ENCODE measurements at regions not wholly inside any gene's neighbourhood (a gene's known extent, or its start where the extent isn't known, plus 50 kb on each side); places are given as distances from the start of the nearest gene placed in this dataset.

DNA sequence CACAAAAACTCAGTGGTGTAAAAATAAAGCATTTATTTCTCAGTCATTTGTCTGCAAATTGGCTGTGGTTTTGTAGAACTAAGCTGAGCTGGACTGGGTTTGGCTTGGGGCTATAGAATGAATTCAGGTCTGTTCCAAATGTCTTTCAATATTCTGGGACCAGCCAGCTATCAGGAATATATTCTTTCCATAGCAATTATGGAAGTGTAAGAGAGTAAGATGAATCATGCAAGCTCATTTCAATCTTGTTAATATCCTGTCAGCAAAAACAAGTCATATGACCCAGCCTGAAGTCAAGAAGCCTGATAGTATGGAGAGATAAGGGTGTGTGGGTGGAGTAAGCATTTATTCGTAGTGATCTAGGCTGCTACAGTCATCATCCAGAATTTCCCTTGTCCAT is 481.0 kb upstream of the CDH2 start:
- TF ChIP-seq, protein P1, sequence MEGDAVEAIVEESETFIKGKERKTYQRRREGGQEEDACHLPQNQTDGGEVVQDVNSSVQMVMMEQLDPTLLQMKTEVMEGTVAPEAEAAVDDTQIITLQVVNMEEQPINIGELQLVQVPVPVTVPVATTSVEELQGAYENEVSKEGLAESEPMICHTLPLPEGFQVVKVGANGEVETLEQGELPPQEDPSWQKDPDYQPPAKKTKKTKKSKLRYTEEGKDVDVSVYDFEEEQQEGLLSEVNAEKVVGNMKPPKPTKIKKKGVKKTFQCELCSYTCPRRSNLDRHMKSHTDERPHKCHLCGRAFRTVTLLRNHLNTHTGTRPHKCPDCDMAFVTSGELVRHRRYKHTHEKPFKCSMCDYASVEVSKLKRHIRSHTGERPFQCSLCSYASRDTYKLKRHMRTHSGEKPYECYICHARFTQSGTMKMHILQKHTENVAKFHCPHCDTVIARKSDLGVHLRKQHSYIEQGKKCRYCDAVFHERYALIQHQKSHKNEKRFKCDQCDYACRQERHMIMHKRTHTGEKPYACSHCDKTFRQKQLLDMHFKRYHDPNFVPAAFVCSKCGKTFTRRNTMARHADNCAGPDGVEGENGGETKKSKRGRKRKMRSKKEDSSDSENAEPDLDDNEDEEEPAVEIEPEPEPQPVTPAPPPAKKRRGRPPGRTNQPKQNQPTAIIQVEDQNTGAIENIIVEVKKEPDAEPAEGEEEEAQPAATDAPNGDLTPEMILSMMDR (conservative IDR thresholded peaks at IDR 0.05; ENCODE audit: low read depth, low read length): no peak
- TF ChIP-seq EZH2 (IDR thresholded peaks at IDR 0.05; ENCODE audit: borderline replicate concordance, low read depth, low read length, poor library complexity, severe bottlenecking): no peak

All from A673 (cell line).